ENCODE measurements at regions not wholly inside any gene's neighbourhood (a gene's known extent, or its start where the extent isn't known, plus 50 kb on each side); places are given as distances from the start of the nearest gene placed in this dataset.

- Mint-ChIP-seq H3K27ac (ENCODE audit: unreplicated experiment) (peak overlapping the region; percentile 97), H3K36me3 (ENCODE audit: low read depth, unreplicated experiment) (peaks cover 12% of the 10 kb centered on the region), H3K4me3 (ENCODE audit: unreplicated experiment) (peak overlapping the region; percentile 31), H3K4me1 (ENCODE audit: unreplicated experiment) (peaks cover 43% of the 10 kb centered on the region), H3K9me3 (ENCODE audit: unreplicated experiment) (peaks cover 5% of the 10 kb centered on the region), H3K27me3 (ENCODE audit: unreplicated experiment) (peaks cover 13% of the 10 kb centered on the region)
- peak; percentile 33 for DNase-seq (ENCODE audit: low spot score)
- no peak for TF ChIP-seq CTCF (IDR thresholded peaks at IDR 0.05; ENCODE audit: unreplicated experiment)
Measured at GRCh38 chr9:96129747-96130146, 172.2 kb downstream of the HSD17B3 start.

DNA sequence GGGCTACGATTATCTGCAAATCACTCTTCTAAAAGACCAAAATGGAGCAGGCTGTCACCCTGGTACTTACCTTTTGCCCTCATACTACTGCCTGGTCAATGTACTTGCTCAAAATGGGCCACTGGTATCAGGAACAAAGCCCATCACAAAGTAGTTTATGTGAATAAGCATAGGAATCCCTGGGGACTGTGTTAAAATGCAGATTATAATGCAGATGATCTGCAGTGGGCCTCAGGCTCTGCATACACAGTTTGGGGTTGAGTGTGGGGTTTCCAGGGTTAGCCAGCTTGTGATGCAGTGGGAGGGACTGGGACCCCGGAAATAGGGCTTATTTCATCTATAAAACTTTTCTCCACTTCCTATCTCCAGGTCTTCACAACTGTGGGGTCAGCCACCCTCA lies 173.1 kb downstream of the HSD17B3 start:
- Mint-ChIP-seq H3K4me3 (ENCODE audit: unreplicated experiment) (peak overlapping the region; percentile 9), H3K27me3 (ENCODE audit: unreplicated experiment) (peaks cover 13% of the 10 kb centered on the region), H3K9me3 (ENCODE audit: unreplicated experiment) (peaks cover 4% of the 10 kb centered on the region), H3K36me3 (ENCODE audit: low read depth, unreplicated experiment) (peaks cover 11% of the 10 kb centered on the region), H3K4me1 (ENCODE audit: unreplicated experiment) (peaks cover 43% of the 10 kb centered on the region), H3K27ac (ENCODE audit: unreplicated experiment) (peak overlapping the region; percentile 97)
- no peak for DNase-seq (ENCODE audit: low spot score)
- TF ChIP-seq CTCF (IDR thresholded peaks at IDR 0.05; ENCODE audit: unreplicated experiment): no peak

GRCh38 chr9:96126321-96126881 lies 175.6 kb downstream of the HSD17B3 start:
- H3K9me3 Mint-ChIP-seq (ENCODE audit: unreplicated experiment): no peaks in the 10 kb centered on the region
- no peak overlapping the region for H3K27ac Mint-ChIP-seq (ENCODE audit: unreplicated experiment)
- no peak overlapping the region for H3K4me3 Mint-ChIP-seq (ENCODE audit: unreplicated experiment)
- TF ChIP-seq CTCF (IDR thresholded peaks at IDR 0.05; ENCODE audit: unreplicated experiment): no peak
- DNase-seq (ENCODE audit: low spot score): no peak
- peaks cover 6% of the 10 kb centered on the region for H3K27me3 Mint-ChIP-seq (ENCODE audit: unreplicated experiment)
- H3K36me3 Mint-ChIP-seq (ENCODE audit: low read depth, unreplicated experiment): peaks cover 4% of the 10 kb centered on the region
- H3K4me1 Mint-ChIP-seq (ENCODE audit: unreplicated experiment): peaks cover 43% of the 10 kb centered on the region

DNA sequence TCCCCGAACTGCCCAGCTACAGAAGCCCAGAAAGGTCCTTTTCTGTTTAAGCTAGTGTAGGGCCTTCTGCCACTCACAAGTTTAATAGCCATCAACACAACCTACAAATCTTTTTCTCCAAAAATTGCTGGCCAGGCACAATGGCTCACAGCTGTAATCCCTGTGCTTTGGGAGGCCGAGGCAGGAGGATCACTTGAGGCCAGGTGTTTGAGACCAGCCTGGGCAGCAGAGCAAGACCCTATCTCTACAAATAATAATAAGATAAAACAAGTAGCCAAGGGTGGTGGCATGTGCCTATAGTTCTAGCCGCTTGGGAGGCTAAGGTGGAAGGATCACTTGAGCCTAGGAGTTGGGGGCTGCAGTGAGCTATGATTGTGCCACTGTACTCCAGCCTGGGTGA lies 176.4 kb downstream of the HSD17B3 start:
- Mint-ChIP-seq H3K4me1 (ENCODE audit: unreplicated experiment) (peaks cover 38% of the 10 kb centered on the region), H3K27me3 (ENCODE audit: unreplicated experiment) (peaks cover 6% of the 10 kb centered on the region), H3K36me3 (ENCODE audit: low read depth, unreplicated experiment) (peaks cover 4% of the 10 kb centered on the region), H3K9me3 (ENCODE audit: unreplicated experiment) (no peaks in the 10 kb centered on the region), H3K4me3 (ENCODE audit: unreplicated experiment) (no peak overlapping the region), H3K27ac (ENCODE audit: unreplicated experiment) (no peak overlapping the region)
- no peak for TF ChIP-seq CTCF (IDR thresholded peaks at IDR 0.05; ENCODE audit: unreplicated experiment)
- no peak for DNase-seq (ENCODE audit: low spot score)

GRCh38 chr9:96122751-96123150 lies 179.2 kb downstream of the HSD17B3 start:
- H3K9me3 Mint-ChIP-seq (ENCODE audit: unreplicated experiment): no peaks in the 10 kb centered on the region
- H3K27me3 Mint-ChIP-seq (ENCODE audit: unreplicated experiment): peaks cover 3% of the 10 kb centered on the region
- H3K27ac Mint-ChIP-seq (ENCODE audit: unreplicated experiment): no peak overlapping the region
- H3K4me1 Mint-ChIP-seq (ENCODE audit: unreplicated experiment): peaks cover 12% of the 10 kb centered on the region
- no peak overlapping the region for H3K4me3 Mint-ChIP-seq (ENCODE audit: unreplicated experiment)
- no peak for TF ChIP-seq CTCF (IDR thresholded peaks at IDR 0.05; ENCODE audit: unreplicated experiment)
- DNase-seq (ENCODE audit: low spot score): no peak
- peaks cover 6% of the 10 kb centered on the region for H3K36me3 Mint-ChIP-seq (ENCODE audit: low read depth, unreplicated experiment)

All from endothelial cell (in vitro differentiated cells).